HG03520 (cell line): ENCODE measurements at regions not wholly inside any gene's neighbourhood (a gene's known extent, or its start where the extent isn't known, plus 50 kb on each side); places are given as distances from the start of the nearest gene placed in this dataset.

Experiments used
- ATAC-seq: cut with Tn5 transposase; IDR thresholded peaks from one replicate; pipeline ENCODE4 v1.9.1; 2021; ENCODE audit warnings: mild to moderate bottlenecking, moderate library complexity; ENCODE audit not compliant: unreplicated experiment

DNA sequence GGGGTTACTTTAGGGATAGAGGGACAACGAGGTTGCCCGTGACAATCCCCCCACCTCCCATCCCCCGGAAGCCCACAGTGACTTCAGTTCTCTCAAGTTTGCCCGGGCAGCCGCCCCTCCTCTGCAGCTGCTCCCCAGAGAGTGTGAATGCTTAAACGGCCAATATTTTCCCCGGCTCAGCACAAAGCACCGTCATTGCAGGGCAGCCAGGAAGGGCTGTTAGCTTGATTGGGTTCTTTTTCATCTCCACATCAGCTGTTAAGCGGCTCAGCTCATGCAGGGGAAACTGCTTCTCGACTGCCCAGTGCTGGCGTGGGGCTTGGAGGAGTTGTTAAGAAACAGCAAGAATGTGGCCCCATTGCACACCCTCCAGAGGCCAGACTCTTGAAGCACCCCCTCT lies 120.5 kb upstream of the NCOR2 start:
- no peak for ATAC-seq

DNA sequence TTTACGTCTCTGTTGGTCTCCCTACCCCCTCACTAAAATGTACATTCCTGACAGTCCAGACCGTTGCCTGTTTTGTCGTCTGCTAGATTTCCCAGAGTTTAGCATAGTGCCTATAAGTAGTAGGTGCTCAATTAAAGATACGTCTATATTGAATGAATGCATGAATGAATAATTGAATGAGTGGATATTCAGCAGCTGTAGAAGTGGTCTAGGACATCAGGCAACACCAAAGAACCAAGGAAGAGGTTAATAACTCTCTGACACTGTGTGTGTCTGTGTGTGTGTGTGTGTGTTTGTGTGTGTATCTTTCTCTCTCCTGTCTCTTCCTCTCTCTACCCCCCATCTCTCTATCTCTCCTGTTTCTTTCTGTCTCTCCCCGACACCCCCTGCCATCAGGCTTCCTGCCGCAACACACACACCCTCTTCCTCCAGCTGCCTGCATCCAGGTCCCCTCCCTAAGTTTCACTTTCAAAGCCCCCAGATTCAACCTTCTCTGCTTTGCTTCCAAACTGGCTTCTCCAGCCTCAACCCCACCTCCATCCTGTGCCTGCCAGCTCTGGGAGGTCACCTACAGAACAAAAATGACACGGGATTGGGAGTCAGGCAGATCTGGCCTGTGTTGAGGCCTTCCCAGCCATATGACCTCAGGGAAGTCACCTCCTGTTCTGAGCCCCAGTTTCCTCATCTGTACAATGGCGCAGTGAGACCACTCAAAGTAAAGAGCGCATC lies 119.9 kb upstream of the NCOR2 start:
- no peak for ATAC-seq

DNA sequence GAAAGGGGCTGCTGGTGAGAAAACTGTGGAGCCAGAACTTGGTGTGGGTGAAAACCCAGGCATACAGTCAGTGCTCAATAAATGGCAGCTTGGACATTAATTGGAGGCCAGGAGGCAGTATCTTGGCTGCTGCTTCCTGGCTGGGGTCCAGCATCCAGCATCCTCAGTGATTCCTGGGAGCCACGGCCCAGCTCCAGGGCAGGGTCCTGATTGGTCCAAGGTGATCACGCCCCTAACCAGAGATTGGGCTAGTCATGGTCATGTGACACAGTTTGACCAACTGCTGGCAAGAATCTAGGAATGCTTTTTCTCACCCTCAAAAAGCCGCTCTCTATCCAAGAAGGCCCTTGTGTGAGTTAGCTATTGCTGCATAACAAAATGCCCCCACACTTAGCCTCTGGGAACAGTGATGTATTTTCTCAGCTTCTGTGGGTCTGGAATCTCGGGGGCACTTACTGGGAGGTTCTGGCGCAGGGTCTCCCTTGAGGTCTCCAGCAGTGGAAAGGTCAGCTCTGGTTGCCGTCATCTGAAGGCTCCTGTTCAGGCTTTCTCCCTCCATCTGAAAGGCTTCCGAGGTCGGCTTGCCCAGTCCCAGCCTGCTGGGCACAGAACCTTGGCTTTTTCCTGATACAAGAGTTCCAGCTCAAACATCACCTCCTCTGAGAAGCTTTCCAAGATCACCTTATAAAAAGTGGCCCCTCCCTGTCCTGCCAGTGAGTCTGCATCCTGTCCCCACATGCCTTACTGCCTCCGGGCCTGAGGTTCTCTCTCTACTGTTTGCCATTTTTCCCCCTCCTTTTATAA lies 119.2 kb upstream of the NCOR2 start:
- no peak for ATAC-seq

DNA sequence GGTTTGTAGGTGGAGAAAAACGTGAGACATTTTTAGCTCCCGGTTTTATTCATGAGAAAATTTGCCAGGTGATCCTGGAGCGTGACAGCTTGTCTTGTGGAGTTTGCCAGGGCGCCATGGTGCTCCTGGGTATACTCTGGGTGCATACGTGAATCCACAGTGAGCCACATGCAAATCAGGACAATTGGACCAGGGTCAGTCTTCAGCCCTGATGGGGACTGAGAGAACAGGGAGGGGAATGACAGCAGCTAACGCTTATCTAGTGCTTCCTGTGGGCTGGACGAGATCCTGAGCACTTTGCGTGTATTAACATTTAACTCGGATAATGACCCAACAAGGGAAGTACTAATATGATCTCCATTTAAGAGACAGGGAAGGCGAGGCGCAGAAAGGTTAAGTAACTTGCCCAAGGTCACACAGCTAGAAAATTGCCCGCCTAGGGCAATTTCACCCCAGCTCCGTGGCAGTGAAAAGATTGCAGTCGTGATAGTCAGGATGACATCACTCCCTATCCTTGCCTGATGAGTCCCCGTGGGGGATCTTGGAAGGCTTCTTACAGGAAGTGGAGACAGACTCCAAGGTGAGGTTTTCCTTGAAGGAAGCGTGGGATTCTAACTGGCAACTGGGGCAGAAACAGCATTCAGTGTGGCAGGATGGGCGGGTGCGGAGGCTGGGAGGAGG lies 118.4 kb upstream of the NCOR2 start:
- no peak for ATAC-seq

DNA sequence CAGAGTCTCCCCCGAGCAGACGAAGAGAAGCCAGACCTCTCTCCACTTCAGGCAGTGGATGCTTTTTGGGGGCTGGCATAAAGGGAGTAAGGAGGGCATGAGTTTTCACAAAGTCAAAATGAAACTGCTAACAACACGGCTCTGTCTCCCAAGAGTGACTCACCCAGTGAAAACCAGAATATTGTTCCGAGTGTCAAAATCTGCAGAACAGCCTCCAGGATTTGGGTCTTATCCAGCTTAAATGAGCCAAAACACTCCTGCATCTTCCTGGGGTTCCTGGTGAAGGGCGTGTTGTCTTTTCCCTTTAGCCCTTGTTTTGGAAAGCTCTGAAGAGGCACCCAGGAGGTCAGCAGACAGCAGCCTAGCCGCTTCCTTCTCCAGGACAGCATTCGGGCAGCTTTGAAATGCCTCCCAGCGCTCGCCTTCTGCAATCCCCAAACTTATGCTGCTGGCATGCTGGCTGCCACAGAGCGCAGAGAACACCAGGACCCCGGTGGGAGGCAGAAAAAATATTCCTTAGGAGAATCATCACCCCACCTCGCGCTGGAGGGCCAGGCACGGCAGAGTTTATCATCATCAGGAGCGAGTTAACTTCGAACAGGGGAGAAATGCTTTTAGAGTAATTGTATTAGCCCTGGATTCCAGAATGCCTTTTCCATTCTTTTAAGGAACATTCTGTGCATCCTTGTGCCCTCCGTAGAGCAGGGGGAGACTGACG lies 117.7 kb upstream of the NCOR2 start:
- ATAC-seq, result no peak

DNA sequence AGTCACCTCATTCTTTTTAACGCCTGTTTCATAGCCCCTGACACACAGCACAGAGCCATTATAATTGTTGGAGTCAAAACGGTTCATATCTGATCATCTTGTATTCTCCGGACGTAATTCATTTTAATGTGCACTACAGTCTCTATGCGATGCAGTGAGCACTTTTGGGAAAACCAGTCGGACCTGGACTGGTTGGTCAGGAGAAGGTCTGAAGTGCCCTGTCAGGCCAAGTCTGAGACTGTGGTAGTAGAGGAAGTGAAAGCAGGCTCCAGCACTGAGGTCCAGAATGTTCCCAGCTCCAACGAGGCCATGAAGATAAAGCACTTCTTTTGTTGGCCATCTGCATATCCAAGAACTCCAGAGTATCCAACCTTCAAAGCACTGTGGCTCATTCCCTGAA lies 117.1 kb upstream of the NCOR2 start:
- no peak for ATAC-seq

DNA sequence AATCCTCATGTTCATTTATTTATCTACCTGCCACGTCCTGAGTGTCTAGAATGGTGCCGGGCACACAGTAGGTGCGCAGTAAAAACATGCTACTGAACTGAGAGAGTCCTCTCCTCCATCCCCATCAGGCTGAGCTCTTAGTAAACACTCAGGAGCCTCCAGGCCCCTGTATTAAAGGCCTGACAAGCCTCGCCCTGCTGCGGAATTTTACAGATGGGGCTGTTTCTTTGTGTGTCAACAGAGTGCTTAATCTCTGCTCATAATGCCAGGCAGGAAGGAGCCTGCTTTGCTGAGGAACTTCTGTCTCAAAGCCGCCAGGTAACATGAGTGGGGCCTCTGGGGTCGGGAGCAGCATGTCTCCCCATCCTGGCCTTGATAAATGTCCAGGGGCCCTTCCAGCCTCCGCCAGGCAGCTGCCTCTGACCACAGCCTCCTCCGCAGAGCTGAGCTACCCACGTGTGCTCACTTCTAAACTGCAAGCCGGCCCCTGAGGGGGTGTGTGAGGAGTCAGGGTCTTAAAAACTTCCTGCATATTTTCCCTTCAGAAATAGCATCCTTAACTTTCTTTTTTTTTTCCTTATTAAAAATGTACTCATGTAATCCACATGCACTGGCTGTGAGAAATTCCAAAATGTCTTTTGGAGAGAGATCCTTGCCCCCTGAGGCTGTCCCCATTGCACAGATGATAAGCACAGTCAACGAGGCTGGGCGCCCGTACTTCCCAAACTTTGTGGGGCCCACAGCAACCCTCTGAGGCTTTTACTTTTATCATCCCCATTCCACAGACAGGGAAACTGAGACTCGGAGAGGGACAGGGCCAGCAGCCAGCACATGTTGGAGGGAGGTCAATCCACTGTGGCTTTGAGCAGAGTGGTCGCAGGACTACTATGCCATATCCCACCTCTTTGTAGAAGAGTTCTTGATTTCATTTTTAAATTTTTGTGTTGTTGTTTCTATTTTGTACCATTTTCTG lies 116.0 kb upstream of the NCOR2 start:
- no peak for ATAC-seq

DNA sequence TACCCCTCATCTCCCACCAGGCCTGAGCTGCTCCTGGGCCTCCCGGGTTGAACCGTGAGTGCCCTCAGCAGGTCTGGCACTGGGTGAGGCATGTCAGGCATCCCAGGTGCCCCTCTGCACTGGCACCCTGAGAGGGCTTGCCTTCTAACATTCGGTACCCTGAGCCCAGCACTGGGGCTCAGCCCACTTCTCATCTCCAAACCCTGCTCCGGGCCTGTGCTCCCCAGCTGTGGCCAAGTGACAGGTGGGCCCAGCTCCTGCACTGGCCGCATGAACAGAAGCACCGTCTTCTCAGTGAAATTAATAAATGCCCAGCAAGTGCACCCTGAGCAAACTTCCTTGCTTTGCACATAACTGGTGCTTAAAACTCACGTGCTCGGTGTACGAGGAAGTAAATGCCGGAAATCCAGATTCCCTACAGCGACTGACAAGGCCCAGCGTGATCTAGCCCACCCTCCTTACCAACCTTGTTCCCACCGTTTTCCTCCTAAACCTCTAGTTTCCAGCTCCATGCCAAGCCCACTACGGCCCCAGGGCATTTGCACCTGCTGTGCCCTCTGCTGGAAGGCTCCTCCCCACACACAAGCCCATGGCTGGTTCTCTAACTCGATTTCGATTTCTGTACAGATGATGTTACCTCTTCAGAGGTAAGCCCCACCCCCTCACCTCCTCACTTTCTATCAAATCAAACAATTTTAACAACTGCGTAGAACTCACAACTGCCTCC lies 115.2 kb upstream of the NCOR2 start:
- ATAC-seq, result no peak

DNA sequence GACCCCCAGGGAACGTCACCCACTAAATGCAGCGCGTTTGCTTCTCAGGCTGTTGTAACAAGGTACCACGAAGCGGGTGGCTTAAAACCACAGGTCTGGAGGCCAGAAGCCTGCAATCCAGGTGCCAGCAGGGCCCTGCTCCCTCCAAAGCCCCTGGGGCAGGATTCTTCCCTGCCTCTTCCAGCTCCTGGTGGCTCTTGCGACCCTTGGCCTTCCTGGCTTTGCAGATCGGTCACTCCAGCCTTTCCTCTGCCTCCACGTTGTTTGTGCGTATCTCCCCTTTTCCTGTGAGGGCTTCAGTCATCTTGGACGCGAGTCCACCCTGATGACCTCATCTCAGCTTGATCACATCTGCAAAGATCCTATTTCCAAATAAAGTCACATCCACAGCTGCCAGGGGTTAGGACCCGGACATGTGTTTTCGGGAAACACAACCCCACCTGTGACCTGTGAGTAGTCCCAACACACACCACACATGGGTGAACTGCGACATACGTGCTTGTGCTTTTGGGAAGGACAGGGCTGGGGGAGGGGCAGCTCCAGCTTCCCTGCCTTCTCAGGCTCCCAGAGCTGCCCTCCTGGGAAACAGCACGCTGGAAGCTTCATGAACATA lies 114.5 kb upstream of the NCOR2 start:
- no peak for ATAC-seq

DNA sequence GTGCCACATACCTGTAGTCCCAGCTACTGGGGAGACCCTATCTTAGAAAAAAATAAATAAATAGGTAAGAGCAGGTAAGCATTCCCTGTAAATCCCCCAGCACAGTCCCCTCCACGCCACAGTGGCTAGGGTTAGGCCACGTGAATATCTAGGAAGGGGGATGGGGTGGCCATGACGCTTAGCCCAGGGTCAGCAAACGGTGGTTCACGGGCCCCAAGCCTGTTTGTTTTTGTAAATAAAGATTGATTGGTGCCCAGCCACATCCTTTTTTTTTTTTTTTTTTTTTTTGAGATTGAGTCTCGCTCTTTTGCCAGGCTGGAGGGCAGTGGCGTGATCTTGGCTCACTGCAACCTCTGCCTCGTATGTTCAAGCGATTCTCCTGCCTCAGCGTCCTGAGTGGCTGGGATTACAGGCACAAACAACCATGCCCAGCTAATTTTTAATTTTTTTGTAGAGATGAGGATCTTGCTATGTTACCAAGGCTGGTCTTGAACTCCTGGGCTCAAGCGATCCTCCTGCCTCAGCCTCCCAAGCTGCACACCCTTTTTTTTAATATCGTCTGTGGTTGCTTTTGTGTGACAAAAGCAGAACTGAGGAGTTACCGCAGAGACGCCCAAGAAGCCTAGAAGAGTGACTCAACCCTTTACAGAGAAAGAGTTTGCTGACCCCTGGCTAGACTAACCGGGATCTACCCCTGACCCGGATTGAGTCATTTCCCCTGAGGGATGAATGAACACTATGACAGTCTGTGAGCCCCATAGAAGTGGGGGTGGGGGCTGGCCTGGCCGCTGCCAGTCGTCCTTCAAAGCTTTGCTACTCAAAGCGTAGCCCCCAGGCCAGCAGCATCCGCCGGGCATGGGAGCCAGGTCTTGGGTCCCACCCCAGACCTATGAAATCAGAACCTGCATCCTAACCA lies 113.7 kb upstream of the NCOR2 start:
- ATAC-seq, result peak; percentile 56

DNA sequence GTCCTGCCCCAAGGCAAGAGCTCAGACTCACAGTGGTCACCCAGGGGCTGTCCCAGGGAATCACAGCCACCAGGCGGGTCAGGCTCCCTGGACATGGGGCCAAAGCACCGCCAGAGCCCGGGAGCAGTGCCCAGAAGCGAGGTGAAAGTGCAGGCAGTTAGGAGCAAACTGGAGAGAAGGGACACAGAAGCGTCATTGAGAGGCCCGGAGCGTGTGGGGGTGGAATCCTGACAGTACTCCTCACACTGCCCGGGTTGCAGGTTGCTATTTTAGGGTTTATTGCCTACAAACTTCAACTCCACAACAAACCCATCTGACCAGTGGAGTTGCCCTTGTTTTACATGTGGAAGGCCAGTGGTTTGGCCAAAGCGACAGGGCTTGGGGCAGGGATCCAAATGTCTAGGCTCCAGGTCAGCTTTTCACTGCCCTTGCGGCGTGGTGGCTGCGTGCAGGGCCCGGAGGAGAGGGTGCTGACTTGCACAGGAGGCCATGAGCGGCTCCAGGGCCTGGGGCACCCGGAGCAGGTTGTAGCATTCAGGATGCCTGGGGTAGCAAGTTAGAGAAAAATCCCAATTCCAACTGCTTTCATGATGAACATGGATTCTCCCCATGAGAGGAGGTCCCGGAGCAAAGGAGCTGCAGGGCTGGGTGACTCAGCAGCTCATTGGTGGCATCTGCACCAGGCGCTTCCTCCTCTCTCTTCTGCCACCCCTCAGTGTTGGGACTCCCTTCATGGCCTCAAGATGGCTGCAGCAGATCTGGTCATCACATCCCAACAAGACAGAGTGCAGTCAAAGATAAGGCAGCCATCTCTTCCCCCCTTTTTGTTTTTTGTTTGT lies 112.3 kb upstream of the NCOR2 start:
- no peak for ATAC-seq

DNA sequence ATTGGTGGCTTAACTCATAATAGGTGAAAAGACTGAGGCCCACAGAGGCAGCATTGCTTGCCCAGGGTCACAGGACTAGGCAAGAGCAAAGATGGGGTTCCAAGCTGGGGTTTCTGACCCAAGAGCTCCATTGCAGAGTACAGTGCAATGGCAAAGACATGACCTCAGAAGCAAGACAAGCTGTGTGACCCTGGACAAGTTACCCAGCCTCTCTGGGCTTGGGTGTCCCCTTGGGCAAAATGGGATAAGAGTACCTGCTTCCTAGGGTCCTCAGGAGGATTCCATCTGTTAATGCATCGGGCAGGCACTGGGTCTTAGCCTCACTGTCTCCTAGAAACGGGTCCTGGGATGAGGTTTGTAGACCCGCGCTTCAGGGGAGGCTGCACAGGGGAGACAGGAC lies 111.6 kb upstream of the NCOR2 start:
- ATAC-seq, result no peak

DNA sequence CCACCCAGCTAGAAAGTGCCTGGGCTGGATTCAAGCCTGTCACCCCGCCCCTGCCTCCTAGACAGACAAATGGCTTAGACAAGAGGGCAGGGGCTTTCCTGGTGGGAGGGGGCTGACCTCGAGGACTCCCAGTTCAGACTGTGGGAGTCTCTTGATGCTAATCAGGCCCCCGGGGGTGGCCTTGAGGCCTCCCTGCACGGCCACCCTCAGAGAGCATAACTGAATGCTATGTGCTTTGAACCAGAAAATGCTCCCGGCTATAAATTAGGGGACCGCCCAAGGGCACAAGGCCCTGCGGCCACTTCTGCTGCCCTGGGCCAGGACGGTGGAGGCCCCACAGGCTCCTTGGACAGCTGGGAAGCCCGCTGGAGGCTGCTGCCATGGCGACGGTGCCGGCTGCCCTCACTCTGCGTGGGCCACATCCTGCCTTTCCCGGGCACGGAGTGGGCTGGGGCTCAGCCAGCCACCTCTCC lies 111.0 kb upstream of the NCOR2 start:
- no peak for ATAC-seq

DNA sequence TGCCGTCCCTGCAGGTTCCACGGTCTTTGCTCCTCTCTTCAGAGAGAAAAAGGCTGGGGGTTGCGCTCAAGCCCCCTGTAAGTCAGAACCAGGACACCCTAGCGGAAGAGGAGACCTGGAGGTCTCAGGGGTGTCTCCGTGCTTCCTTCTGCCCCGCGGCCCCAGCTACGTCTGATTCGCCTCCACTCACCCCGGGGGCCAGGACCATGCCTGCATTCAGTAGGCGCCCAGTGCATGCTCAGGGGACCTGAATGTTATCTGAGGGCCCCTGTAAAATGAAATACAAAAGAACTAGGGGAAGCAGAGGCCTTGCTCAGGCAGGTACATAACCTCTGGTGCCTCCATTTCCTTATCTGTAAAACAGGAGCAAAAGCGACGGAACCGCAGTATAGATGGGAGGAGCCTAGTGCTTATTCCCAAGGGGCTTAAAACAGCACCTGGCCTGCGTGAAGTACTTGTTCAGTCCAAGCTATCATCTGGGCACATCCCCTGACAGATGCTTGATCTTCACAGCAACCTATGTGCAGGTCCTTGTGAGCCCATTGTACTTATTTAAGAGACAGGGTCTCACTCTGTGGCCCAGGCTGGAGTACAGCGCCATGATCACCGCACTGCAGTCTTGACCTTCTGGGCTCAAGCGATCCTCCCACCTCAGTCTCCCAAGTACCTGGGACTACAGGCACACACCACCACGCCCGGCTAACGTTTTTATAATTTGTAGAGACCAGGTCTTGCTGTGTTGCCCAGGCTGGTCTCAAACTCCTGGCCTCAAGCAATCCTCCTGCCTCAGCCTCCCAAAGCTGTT lies 110.3 kb upstream of the NCOR2 start:
- no peak for ATAC-seq

DNA sequence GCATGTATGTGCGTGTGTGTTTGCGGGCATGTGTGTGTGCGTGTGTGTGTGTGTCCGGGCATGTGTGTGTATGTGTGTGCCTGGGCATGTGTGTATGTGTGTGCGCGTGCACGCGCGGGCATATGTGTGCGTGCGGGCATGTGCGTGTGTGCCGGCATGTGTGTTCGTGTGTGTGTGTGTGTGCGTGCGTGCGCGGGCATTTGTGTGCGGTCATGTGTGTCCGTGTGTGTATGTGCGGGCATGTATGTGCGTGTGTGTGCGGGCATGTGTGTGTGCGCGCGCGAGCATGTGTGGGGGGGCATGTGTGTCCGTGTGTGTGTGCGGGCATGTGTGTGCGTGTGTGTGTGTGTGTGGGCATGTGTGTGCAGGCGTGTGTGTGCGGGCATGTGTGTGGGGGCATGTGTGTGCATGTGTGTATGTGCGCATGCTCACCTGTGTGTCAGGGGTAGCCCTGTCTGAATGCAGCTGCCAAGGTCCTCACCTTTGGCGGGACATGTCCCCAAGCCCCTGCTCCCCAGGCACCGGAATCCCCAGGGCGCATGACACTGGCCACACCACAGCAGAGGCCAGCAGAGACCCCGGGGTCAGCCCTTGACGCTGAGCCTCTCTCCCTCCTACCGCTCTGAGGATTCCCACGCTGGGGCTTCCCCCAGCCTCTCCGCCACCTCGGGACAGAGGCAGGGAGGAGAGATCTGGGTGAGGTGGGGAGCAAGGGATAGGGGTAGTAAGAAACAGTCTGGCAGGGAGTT lies 109.5 kb upstream of the NCOR2 start:
- no peak for ATAC-seq
